Calu3 (cell line): ENCODE measurements at regions not wholly inside any gene's neighbourhood (a gene's known extent, or its start where the extent isn't known, plus 50 kb on each side); places are given as distances from the start of the nearest gene placed in this dataset.
"Not testable (repeated sequence)": the region's sequence is repeated elsewhere in the genome, so short reads cannot be mapped to it uniquely, and the experiment has no call there.

ENCODE experiments used
- BruUV-seq: library from RNA; stranded (reverse); fragments of 400-500 nt; replicated peaks from 2 replicates; lab custom pipeline; 2021; lab: Mats Ljungman, UMichigan
- CTCF ChIA-PET: fragments of 300-600 bp; sonication (Branson Sonifier 250); formaldehyde crosslinking; loops from one replicate; lab custom pipeline; 2022; ENCODE audit warnings: antibody characterized with exemption; lab: Charles Lee
- DNase-seq: peaks from one replicate; pipeline ENCODE4 v3.0.0; 2022
- H3K27ac Mint-ChIP-seq: one replicate; pipeline ENCODE4 v1.8.0; 2022; ENCODE audit warnings: mixed read lengths; ENCODE audit not compliant: unreplicated experiment
- H3K27me3 Mint-ChIP-seq: one replicate; pipeline ENCODE4 v1.8.0; 2022; ENCODE audit warnings: mixed read lengths; ENCODE audit not compliant: unreplicated experiment
- H3K36me3 Mint-ChIP-seq: one replicate; pipeline ENCODE4 v1.8.0; 2022; ENCODE audit warnings: mild to moderate bottlenecking, moderate library complexity, mixed read lengths; ENCODE audit not compliant: insufficient read depth, unreplicated experiment
- H3K4me1 Mint-ChIP-seq: one replicate; pipeline ENCODE4 v1.8.0; 2022; ENCODE audit warnings: mild to moderate bottlenecking, low read depth, mixed read lengths; ENCODE audit not compliant: unreplicated experiment
- H3K4me3 Mint-ChIP-seq: one replicate; pipeline ENCODE4 v1.8.0; 2022; ENCODE audit warnings: mild to moderate bottlenecking, low read depth, moderate library complexity, mixed read lengths; ENCODE audit not compliant: unreplicated experiment
- H3K9me3 Mint-ChIP-seq: one replicate; pipeline ENCODE4 v1.8.0; 2022; ENCODE audit warnings: low read depth, mixed read lengths; ENCODE audit not compliant: unreplicated experiment
- intact Hi-C: fragments of 100-400 bp; cut with micrococcal nuclease; formaldehyde crosslinking; loops from one replicate; pipeline ENCODE4 v1.10.0; 2022; ENCODE audit not compliant: unreplicated experiment
- TF ChIP-seq, protein P1 (sequence below): fragments of 200-600 bp; IDR thresholded peaks from one replicate; pipeline ENCODE4 v1.8.0; 2022; ENCODE audit warnings: antibody characterized with exemption; ENCODE audit not compliant: unreplicated experiment

DNA sequence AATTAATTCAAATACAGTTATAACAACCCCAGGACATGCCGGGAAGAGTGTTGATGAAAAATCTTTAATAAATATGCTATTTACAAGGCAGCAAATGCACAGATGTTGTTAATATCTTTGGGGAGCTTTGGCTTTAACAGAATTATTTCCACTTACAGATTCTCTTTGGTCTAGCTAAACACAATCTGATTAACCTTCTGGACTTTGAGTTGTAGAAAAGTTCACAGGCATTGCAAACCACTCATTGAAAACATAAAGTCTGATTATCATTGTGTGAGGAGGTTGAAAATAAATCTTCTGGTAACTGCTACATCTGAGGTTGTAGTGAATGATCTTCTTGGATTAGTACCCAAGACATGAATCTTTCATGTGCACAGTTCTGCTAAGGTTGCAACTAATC lies 255.6 kb downstream of the LHFPL1 start:
- no peaks in the 10 kb centered on the region for H3K4me1 Mint-ChIP-seq
- DNase-seq, result no peak
- H3K4me3 Mint-ChIP-seq, result no peak overlapping the region
- no peaks in the 10 kb centered on the region for H3K36me3 Mint-ChIP-seq
- intact Hi-C loops, result no loop called here
- no peak overlapping the region for H3K27ac Mint-ChIP-seq
- H3K9me3 Mint-ChIP-seq, result no peaks in the 10 kb centered on the region
- BruUV-seq, result no TSS peak
- H3K27me3 Mint-ChIP-seq, result no peaks in the 10 kb centered on the region
- CTCF ChIA-PET, result no interaction called here
- TF ChIP-seq, protein P1, sequence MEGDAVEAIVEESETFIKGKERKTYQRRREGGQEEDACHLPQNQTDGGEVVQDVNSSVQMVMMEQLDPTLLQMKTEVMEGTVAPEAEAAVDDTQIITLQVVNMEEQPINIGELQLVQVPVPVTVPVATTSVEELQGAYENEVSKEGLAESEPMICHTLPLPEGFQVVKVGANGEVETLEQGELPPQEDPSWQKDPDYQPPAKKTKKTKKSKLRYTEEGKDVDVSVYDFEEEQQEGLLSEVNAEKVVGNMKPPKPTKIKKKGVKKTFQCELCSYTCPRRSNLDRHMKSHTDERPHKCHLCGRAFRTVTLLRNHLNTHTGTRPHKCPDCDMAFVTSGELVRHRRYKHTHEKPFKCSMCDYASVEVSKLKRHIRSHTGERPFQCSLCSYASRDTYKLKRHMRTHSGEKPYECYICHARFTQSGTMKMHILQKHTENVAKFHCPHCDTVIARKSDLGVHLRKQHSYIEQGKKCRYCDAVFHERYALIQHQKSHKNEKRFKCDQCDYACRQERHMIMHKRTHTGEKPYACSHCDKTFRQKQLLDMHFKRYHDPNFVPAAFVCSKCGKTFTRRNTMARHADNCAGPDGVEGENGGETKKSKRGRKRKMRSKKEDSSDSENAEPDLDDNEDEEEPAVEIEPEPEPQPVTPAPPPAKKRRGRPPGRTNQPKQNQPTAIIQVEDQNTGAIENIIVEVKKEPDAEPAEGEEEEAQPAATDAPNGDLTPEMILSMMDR, result no peak

GRCh38 chrX:112391313-112391712 lies 288.4 kb downstream of the LHFPL1 start:
- TF ChIP-seq, protein P1, result no peak
- no peaks in the 10 kb centered on the region for H3K4me1 Mint-ChIP-seq
- H3K27me3 Mint-ChIP-seq, result no peaks in the 10 kb centered on the region
- BruUV-seq, result no TSS peak
- intact Hi-C loops, result no loop called here
- CTCF ChIA-PET, result no interaction called here
- no peak overlapping the region for H3K4me3 Mint-ChIP-seq
- no peaks in the 10 kb centered on the region for H3K36me3 Mint-ChIP-seq
- no peak overlapping the region for H3K27ac Mint-ChIP-seq
- DNase-seq, result no peak
- peaks cover 5% of the 10 kb centered on the region for H3K9me3 Mint-ChIP-seq

DNA sequence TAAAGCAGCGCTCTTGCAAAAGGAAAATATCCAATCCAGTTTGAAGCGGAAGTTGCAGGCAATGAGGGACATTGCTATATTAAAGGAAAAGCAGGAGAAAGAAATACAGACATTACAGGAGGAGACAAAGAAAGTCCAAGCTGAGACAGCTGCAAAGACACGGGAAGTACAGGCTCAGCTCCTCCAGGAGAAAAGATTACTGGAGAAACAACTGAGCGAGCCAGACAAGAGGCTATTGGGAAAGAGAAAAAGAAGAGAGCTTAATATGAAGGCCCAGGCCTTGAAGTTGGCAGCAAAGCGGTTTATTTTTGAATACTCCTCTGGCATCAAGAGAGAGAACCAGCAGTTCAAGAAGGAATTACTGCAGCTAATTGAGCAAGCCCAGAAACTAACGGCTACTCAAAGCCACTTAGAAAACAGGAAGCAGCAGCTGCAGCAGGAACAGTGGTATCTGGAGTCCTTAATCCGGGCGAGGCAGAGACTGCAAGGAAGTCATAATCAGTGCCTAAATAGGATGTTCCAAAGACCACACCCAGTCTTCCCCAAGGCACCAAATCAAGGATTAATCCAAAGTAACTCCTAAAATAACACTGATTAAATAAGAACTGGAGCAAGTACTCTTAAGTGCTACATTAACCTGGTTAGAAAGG lies 298.0 kb downstream of the LHFPL1 start:
- H3K27me3 Mint-ChIP-seq, BruUV-seq, DNase-seq, H3K9me3 Mint-ChIP-seq, H3K27ac Mint-ChIP-seq, H3K4me1 Mint-ChIP-seq, H3K4me3 Mint-ChIP-seq, H3K36me3 Mint-ChIP-seq, intact Hi-C loops, CTCF ChIA-PET: not testable (repeated sequence)

DNA sequence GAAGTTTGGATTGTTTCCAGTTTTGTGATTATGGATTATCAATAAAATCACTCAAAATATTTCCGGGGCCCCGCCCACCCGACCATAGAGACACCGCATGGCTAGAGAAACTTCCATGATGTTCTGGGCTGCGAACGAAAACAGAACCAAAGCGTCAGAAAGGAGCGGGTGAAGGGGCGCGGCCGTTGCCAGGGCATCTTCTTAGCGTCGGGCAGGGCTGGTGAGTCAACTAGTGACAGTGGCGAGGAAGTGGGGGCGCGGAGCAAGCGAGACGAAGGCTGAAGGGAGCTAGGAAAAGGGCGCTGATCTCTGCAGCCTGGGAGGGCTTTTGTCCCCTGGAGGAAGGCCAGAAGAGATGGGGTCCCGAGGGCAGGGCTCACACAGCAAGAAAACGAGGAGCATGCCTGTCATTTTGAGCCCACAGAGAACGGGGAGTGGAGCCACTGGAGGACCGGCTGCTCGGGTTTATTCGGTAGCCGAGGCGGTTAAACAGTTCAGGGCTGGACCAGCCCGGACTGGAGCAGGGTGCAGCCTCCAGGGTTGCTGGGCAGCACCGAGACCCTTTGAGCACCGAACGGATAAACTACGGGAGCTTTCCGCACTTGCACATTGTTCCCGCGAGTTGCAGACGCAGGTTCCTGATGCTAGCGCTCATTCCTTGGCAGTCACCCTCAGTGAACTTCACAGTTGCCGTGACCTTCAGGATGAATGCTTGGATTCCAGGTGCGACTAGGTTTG lies 298.1 kb upstream of the TRPC5 start:
- no peaks in the 10 kb centered on the region for H3K36me3 Mint-ChIP-seq
- intact Hi-C loops, result no loop called here
- no peak overlapping the region for H3K4me3 Mint-ChIP-seq
- CTCF ChIA-PET, result no interaction called here
- TF ChIP-seq, protein P1, result no peak
- H3K27ac Mint-ChIP-seq, result no peak overlapping the region
- no peaks in the 10 kb centered on the region for H3K27me3 Mint-ChIP-seq
- H3K9me3 Mint-ChIP-seq, result peaks cover 8% of the 10 kb centered on the region
- no peaks in the 10 kb centered on the region for H3K4me1 Mint-ChIP-seq
- no peak for DNase-seq
- BruUV-seq, result no TSS peak

DNA sequence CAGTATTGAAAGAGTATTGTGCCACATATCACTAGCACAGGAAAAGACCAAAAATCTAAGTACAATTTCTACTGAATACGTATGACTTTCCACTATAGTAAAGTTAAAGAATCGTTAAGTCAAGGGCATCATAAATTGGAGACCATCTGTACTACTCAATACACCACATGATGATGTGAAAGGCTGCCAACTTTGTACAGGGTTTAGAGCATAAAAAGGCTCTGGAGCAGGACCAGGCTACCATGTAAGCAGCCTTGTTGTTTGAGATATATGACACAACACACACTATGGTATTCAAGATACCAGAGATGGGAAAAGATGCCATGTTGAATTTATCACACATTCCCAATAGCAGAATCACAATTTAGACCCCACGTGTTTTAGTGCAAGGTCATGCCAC lies 294.9 kb upstream of the TRPC5 start:
- no peaks in the 10 kb centered on the region for H3K4me1 Mint-ChIP-seq
- no peak overlapping the region for H3K27ac Mint-ChIP-seq
- no peaks in the 10 kb centered on the region for H3K36me3 Mint-ChIP-seq
- no peak overlapping the region for H3K4me3 Mint-ChIP-seq
- TF ChIP-seq, protein P1, result no peak
- CTCF ChIA-PET, result no interaction called here
- DNase-seq, result no peak
- intact Hi-C loops, result no loop called here
- H3K9me3 Mint-ChIP-seq, result peaks cover 14% of the 10 kb centered on the region
- no TSS peak for BruUV-seq
- H3K27me3 Mint-ChIP-seq, result no peaks in the 10 kb centered on the region
